ENCODE measurements at regions not wholly inside any gene's neighbourhood (a gene's known extent, or its start where the extent isn't known, plus 50 kb on each side); places are given as distances from the start of the nearest gene placed in this dataset.

- no peak for DNase-seq (ENCODE audit: low read depth in 2 of 2)
These were observed 160.2 kb upstream of the ALKAL2 start for GRCh38 chr2:447902-448665.

- DNase-seq (ENCODE audit: low read depth in 2 of 2) = no peak
These were observed 159.2 kb upstream of the ALKAL2 start for GRCh38 chr2:446963-447530.

GRCh38 chr2:446303-446874, 158.5 kb upstream of the ALKAL2 start:
- DNase-seq (ENCODE audit: low read depth in 2 of 2) = no peak

GRCh38 chr2:445896-446295, 158.0 kb upstream of the ALKAL2 start:
- DNase-seq (ENCODE audit: low read depth in 2 of 2) = no peak

- no peak for DNase-seq (ENCODE audit: low read depth in 2 of 2)
These were observed 157.3 kb upstream of the ALKAL2 start for GRCh38 chr2:444937-445884.

- no peak for DNase-seq (ENCODE audit: low read depth in 2 of 2)
These were observed 155.8 kb upstream of the ALKAL2 start for GRCh38 chr2:443741-444140.

GRCh38 chr2:443216-443615, 155.3 kb upstream of the ALKAL2 start:
- DNase-seq (ENCODE audit: low read depth in 2 of 2) = no peak

- no peak for DNase-seq (ENCODE audit: low read depth in 2 of 2)
These were observed 153.5 kb upstream of the ALKAL2 start for GRCh38 chr2:441258-442022.

GRCh38 chr2:440403-440740, 152.5 kb upstream of the ALKAL2 start:
- no peak for DNase-seq (ENCODE audit: low read depth in 2 of 2)

GRCh38 chr2:439556-440402, 151.9 kb upstream of the ALKAL2 start:
- no peak for DNase-seq (ENCODE audit: low read depth in 2 of 2)

GRCh38 chr2:439077-439476, 151.2 kb upstream of the ALKAL2 start:
- no peak for DNase-seq (ENCODE audit: low read depth in 2 of 2)

GRCh38 chr2:437756-438393, 150.0 kb upstream of the ALKAL2 start:
- peak in 1 of 2 donors; percentile 24 for DNase-seq (ENCODE audit: low read depth in 2 of 2)

GRCh38 chr2:437180-437579, 149.3 kb upstream of the ALKAL2 start:
- DNase-seq (ENCODE audit: low read depth in 2 of 2) = no peak

- no peak for DNase-seq (ENCODE audit: low read depth in 2 of 2)
These were observed 148.3 kb upstream of the ALKAL2 start for GRCh38 chr2:436205-436604.

GRCh38 chr2:434625-435024, 146.7 kb upstream of the ALKAL2 start:
- DNase-seq (ENCODE audit: low read depth in 2 of 2) = no peak

- DNase-seq (ENCODE audit: low read depth in 2 of 2) = no peak
These were observed 145.3 kb upstream of the ALKAL2 start for GRCh38 chr2:433216-433615.

GRCh38 chr2:430291-431040, 142.6 kb upstream of the ALKAL2 start:
- no peak for DNase-seq (ENCODE audit: low read depth in 2 of 2)

GRCh38 chr2:429575-430254, 141.8 kb upstream of the ALKAL2 start:
- DNase-seq (ENCODE audit: low read depth in 2 of 2) = no peak

GRCh38 chr2:429142-429541, 141.3 kb upstream of the ALKAL2 start:
- DNase-seq (ENCODE audit: low read depth in 2 of 2) = no peak

Measured in stimulated activated CD4-positive, alpha-beta T cell treated with anti-CD3 and anti-CD28 coated beads, Interleukin-1b, Interleukin-23, amount 100 ng/mL, for 1 hour (primary cell).